H9 (cell line): ENCODE measurements at regions not wholly inside any gene's neighbourhood (a gene's known extent, or its start where the extent isn't known, plus 50 kb on each side); places are given as distances from the start of the nearest gene placed in this dataset.

Source experiments
- DNase-seq: peaks from one replicate; pipeline ENCODE4 v3.0.0-alpha.2; 2017
- H2AFZ ChIP-seq: one replicate; pipeline ENCODE4 v1.6.1; 2013; ENCODE audit warnings: mild to moderate bottlenecking, low read length, control low read depth, moderate library complexity
- H2AK5ac ChIP-seq: 2 replicates; pipeline ENCODE4 v1.6.1; 2013; ENCODE audit warnings: low read length, control low read depth, mixed read lengths; ENCODE audit not compliant: insufficient read length
- H2BK120ac ChIP-seq: one replicate; pipeline ENCODE4 v1.6.1; 2013; ENCODE audit warnings: low read depth, mild to moderate bottlenecking, low read length, control low read depth, inconsistent platforms; ENCODE audit not compliant: poor library complexity, severe bottlenecking
- H2BK12ac ChIP-seq: 2 replicates; pipeline ENCODE4 v1.6.1; 2013; ENCODE audit warnings: low read length, control low read depth, mixed read lengths, low read depth; ENCODE audit not compliant: insufficient read length
- H2BK15ac ChIP-seq: 2 replicates; pipeline ENCODE4 v1.6.1; 2013; ENCODE audit warnings: low read depth, low read length, control low read depth
- H2BK20ac ChIP-seq: one replicate; pipeline ENCODE4 v1.6.1; 2013; ENCODE audit warnings: low read depth, mild to moderate bottlenecking, low read length, control low read depth, inconsistent platforms; ENCODE audit not compliant: poor library complexity, severe bottlenecking
- H2BK5ac ChIP-seq: 2 replicates; pipeline ENCODE4 v1.6.1; 2013; ENCODE audit warnings: low read length, control low read depth, mixed read lengths; ENCODE audit not compliant: insufficient read length
- H3K14ac ChIP-seq: 2 replicates; pipeline ENCODE4 v1.6.1; 2013; ENCODE audit warnings: low read length, control low read depth; ENCODE audit not compliant: insufficient read depth
- H3K18ac ChIP-seq: 2 replicates; pipeline ENCODE4 v1.6.1; 2013; ENCODE audit warnings: low read depth, mild to moderate bottlenecking, mixed read lengths, low read length, control low read depth; ENCODE audit not compliant: insufficient read length
- H3K23ac ChIP-seq: 2 replicates; pipeline ENCODE4 v1.6.1; 2013; ENCODE audit warnings: low read length, control low read depth, mixed read lengths, low read depth; ENCODE audit not compliant: insufficient read length
- H3K23me2 ChIP-seq: 2 replicates; pipeline ENCODE4 v1.6.1; 2013; ENCODE audit warnings: low read depth, mild to moderate bottlenecking, mixed read lengths, low read length, control low read depth; ENCODE audit not compliant: insufficient read length, poor library complexity, severe bottlenecking
- H3K27ac ChIP-seq: 2 replicates; pipeline ENCODE4 v1.5.1; 2013; ENCODE audit warnings: low read length, control low read depth, mixed read lengths, low read depth; ENCODE audit not compliant: insufficient read length
- H3K27me3 ChIP-seq: 2 replicates; pipeline ENCODE4 v1.6.1; 2013; ENCODE audit warnings: low read length, control low read depth, inconsistent platforms; ENCODE audit not compliant: insufficient read depth
- H3K4ac ChIP-seq: 2 replicates; pipeline ENCODE4 v1.6.1; 2013; ENCODE audit warnings: low read depth, mild to moderate bottlenecking, control low read depth, inconsistent platforms, low read length, moderate library complexity
- H3K4me1 ChIP-seq: 2 replicates; pipeline ENCODE4 v1.6.1; 2013; ENCODE audit warnings: low read length, control low read depth, inconsistent platforms; ENCODE audit not compliant: insufficient read depth
- H3K4me2 ChIP-seq: 2 replicates; pipeline ENCODE4 v1.6.1; 2013; ENCODE audit warnings: low read length, control low read depth, mixed read lengths; ENCODE audit not compliant: insufficient read length, insufficient read depth
- H3K56ac ChIP-seq: 2 replicates; pipeline ENCODE4 v1.6.1; 2013; ENCODE audit warnings: low read depth, mild to moderate bottlenecking, mixed read lengths, low read length, control low read depth; ENCODE audit not compliant: insufficient read length
- H3K79me1 ChIP-seq: 2 replicates; pipeline ENCODE4 v1.6.1; 2013; ENCODE audit warnings: low read depth, mild to moderate bottlenecking, moderate library complexity, low read length, control low read depth, inconsistent platforms; ENCODE audit not compliant: insufficient read depth, poor library complexity, severe bottlenecking
- H3K79me2 ChIP-seq: 2 replicates; pipeline ENCODE4 v1.6.1; 2013; ENCODE audit warnings: low read length, control low read depth, inconsistent platforms; ENCODE audit not compliant: insufficient read depth
- H3K9ac ChIP-seq: 2 replicates; pipeline ENCODE4 v1.6.1; 2013; ENCODE audit warnings: low read length, control low read depth, mixed read lengths; ENCODE audit not compliant: insufficient read length; ENCODE audit errors: extremely low read depth
- H3K9me3 ChIP-seq: one replicate; pipeline ENCODE4 v1.6.1; 2013; ENCODE audit warnings: low read depth, low read length, inconsistent platforms; ENCODE audit not compliant: control insufficient read depth
- H3T11ph ChIP-seq: one replicate; pipeline ENCODE4 v1.6.1; 2013; ENCODE audit warnings: mild to moderate bottlenecking, low read length, control low read depth, inconsistent platforms
- H4K20me1 ChIP-seq: one replicate; pipeline ENCODE4 v1.6.1; 2013; ENCODE audit not compliant: control insufficient read depth, insufficient read length, insufficient read depth
- H4K5ac ChIP-seq: 2 replicates; pipeline ENCODE4 v1.6.1; 2013; ENCODE audit warnings: low read depth, mild to moderate bottlenecking, mixed read lengths, low read length, control low read depth; ENCODE audit not compliant: insufficient read length
- H4K8ac ChIP-seq: replicated peaks from 2 replicates; pipeline ENCODE4 v1.6.1; 2013; ENCODE audit warnings: low read length, control low read depth, mixed read lengths, low read depth; ENCODE audit not compliant: insufficient read length
- H4K91ac ChIP-seq: 2 replicates; pipeline ENCODE4 v1.6.1; 2013; ENCODE audit warnings: low read depth, mild to moderate bottlenecking, moderate library complexity, mixed read lengths, low read length, control low read depth; ENCODE audit not compliant: insufficient read length
- H3K27ac Mint-ChIP-seq, 3 experiments: 2 replicates in 2 of 3; 3 replicates in 1 of 3; pipeline ENCODE4 v1.8.0; 2020 to 2021; ENCODE audit warnings: mixed read lengths in 3 of 3, mild to moderate bottlenecking in 1 of 3, moderate library complexity in 1 of 3
- H3K27me3 Mint-ChIP-seq: 2 replicates; pipeline ENCODE4 v1.8.0; 2021; ENCODE audit warnings: low read depth, mild to moderate bottlenecking, moderate library complexity, mixed read lengths
- H3K36me3 Mint-ChIP-seq, 3 experiments: 2 replicates in 2 of 3; 3 replicates in 1 of 3; pipeline ENCODE4 v1.8.0; 2020 to 2021; ENCODE audit warnings: low read depth in 3 of 3, mixed read lengths in 3 of 3; ENCODE audit not compliant: insufficient read depth in 1 of 3
- H3K4me1 Mint-ChIP-seq, 2 experiments: 2 replicates each; pipeline ENCODE4 v1.8.0; 2020; ENCODE audit warnings: mixed read lengths in 2 of 2
- H3K4me3 Mint-ChIP-seq, 2 experiments: 2 replicates in 1 of 2; 3 replicates in 1 of 2; pipeline ENCODE4 v1.8.0; 2020 to 2021; ENCODE audit warnings: mild to moderate bottlenecking in 2 of 2, mixed read lengths in 2 of 2, moderate library complexity in 1 of 2
- H3K9me3 Mint-ChIP-seq, 2 experiments: 2 replicates in 1 of 2; 3 replicates in 1 of 2; pipeline ENCODE4 v1.8.0; 2020; ENCODE audit warnings: mild to moderate bottlenecking in 2 of 2, mixed read lengths in 2 of 2, moderate library complexity in 1 of 2
- WGBS: extraction: QIAGEN DNeasy Blood & Tissue Kit; methylation state at CpG from one replicate; pipeline ENCODE4 v1.1.7; 2013; ENCODE audit warnings: missing lambda C conversion rate, low lambda C conversion rate, mixed read lengths; ENCODE audit not compliant: insufficient read length; ENCODE audit errors: extremely low coverage; 5-methylcytosine and 5-hydroxymethylcytosine counted together
- TF ChIP-seq, protein P1 (sequence below): fragments of 200-600 bp; sonication (generic); conservative IDR thresholded peaks from 3 replicates; pipeline ENCODE4 v1.8.0; 2021; ENCODE audit warnings: antibody characterized with exemption, mild to moderate bottlenecking

DNA sequence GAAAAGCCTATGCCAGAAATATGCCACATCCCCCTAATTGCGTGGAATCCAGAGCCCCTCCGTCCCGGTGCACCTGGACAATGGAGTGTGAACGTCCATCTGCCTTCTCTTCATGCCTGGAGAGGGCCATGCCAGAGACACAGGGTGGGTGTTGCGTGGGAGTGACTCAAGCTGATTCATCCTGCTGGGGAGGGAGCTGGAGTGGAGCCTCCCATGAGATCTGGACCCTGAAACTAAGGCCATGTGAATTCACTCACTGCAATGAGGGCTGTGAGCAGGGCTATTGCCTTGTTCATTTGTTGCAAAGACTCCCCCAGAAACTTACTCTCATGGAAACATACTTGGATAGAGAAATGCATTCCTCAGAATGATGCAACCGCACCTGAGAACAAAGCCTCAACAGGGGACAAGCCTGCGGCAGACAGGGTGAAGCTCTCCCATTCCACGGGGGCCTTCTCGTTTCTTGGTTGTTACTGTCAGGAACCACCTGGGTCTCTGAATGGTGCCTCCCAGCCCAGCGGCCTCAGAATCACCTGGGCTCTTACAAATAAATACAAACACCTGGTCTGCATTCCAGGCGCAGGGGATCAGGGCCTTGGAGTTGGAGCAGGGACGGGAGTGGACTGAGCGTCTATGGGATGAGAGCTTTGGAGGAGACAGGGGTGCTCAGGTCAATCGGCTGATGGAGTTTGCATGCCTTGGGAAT, 1031.2 kb downstream of the BRD1 start:
- peaks cover 18 to 23% of the 10 kb centered on the region in 2 experiments for H3K4me1 Mint-ChIP-seq
- Histone ChIP-seq H3K4me2 (no peak overlapping the region), H4K91ac (no peak overlapping the region), H2BK12ac (no peak overlapping the region), H3K27ac (peak overlapping the region; percentile 50), H3K27me3 (no peaks in the 10 kb centered on the region), H2BK5ac (no peak overlapping the region), H3T11ph (no peak overlapping the region), H3K79me1 (no peaks in the 10 kb centered on the region), H3K56ac (no peak overlapping the region), H3K23ac (no peak overlapping the region), H2BK15ac (no peak overlapping the region), H3K23me2 (no peaks in the 10 kb centered on the region), H4K20me1 (no peaks in the 10 kb centered on the region), H2BK20ac (no peak overlapping the region), H3K79me2 (no peaks in the 10 kb centered on the region), H3K9ac (no peak overlapping the region), H3K4ac (no peak overlapping the region), H4K5ac (peak overlapping the region; percentile 45), H3K18ac (peak overlapping the region; percentile 55), H2AFZ (no peak overlapping the region), H4K8ac (no peak overlapping the region), H3K9me3 (no peaks in the 10 kb centered on the region), H2AK5ac (no peak overlapping the region), H3K14ac (peak overlapping the region; percentile 24; the same call in 1 of the 2 replicates), H2BK120ac (no peak overlapping the region), H3K4me1 (peaks cover 3% of the 10 kb centered on the region; the same call in 1 of the 2 replicates)
- DNase-seq, result peak; percentile 74
- TF ChIP-seq, protein P1, sequence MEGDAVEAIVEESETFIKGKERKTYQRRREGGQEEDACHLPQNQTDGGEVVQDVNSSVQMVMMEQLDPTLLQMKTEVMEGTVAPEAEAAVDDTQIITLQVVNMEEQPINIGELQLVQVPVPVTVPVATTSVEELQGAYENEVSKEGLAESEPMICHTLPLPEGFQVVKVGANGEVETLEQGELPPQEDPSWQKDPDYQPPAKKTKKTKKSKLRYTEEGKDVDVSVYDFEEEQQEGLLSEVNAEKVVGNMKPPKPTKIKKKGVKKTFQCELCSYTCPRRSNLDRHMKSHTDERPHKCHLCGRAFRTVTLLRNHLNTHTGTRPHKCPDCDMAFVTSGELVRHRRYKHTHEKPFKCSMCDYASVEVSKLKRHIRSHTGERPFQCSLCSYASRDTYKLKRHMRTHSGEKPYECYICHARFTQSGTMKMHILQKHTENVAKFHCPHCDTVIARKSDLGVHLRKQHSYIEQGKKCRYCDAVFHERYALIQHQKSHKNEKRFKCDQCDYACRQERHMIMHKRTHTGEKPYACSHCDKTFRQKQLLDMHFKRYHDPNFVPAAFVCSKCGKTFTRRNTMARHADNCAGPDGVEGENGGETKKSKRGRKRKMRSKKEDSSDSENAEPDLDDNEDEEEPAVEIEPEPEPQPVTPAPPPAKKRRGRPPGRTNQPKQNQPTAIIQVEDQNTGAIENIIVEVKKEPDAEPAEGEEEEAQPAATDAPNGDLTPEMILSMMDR, result no peak
- WGBS, result no CpG with 5 or more reads among the region's 14 CpGs
- H3K9me3 Mint-ChIP-seq, result peaks cover 15 to 16% of the 10 kb centered on the region in 2 experiments
- peaks cover 1% of the 10 kb centered on the region; the same call in 1 of the 2 replicates for H3K27me3 Mint-ChIP-seq
- H3K36me3 Mint-ChIP-seq, result peaks cover 0 to 20% (median 5%) of the 10 kb centered on the region in 3 experiments; a peak in 4 of 7 replicates
- H3K27ac Mint-ChIP-seq, result peak overlapping the region; percentile 88 to 97 (median 96)
- H3K4me3 Mint-ChIP-seq, result peak overlapping the region in 1 of 2 experiments; percentile 49; a peak in 2 of 5 replicates
